ENCODE measurements at regions not wholly inside any gene's neighbourhood (a gene's known extent, or its start where the extent isn't known, plus 50 kb on each side); places are given as distances from the start of the nearest gene placed in this dataset.

- TF ChIP-seq CTCF (IDR thresholded peaks at IDR 0.05) (no peak), ZFX (IDR thresholded peaks at IDR 0.05; ENCODE audit: borderline replicate concordance) (no peak)
Observed at GRCh38 chr1:80607064-80607463, 1193.7 kb upstream of the ADGRL2 start.
